GM19240 (cell line): ENCODE measurements at regions not wholly inside any gene's neighbourhood (a gene's known extent, or its start where the extent isn't known, plus 50 kb on each side); places are given as distances from the start of the nearest gene placed in this dataset.
A peak's percentile ranks its signal among the peaks of the same experiment; 100 is the strongest.
"Not testable (repeated sequence)": the region's sequence is repeated elsewhere in the genome, so short reads cannot be mapped to it uniquely, and the experiment has no call there.

Experiments
- DNase-seq: peaks from one replicate; pipeline ENCODE4 v3.0.0; 2011; ENCODE audit warnings: low spot score; ENCODE audit not compliant: insufficient read length

DNA sequence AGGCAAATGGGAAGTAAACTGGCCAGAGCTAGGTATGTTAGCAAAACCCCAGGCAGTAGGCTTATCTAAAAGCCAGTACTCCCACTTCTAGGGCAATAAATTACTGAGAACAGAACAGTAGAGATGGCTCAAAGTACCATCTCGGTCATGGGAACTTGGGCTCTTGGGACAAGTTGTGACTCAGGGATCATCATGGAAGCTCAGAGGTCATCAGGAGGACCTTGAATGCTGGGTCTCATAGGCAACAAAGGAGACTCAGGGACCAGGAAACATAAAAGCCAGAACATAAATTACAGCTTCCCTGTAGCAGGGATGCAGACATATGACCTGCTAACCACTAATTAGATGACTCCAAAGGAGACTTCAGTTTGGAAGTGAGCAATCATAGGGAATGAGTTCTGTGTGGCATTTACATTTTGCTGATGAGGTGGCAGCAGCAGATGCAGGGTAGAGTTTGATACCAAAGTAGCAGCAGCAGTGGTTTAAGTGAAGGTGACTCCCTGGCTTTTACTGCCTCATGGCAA is 97.6 kb upstream of the SCAF11 start:
- DNase-seq = no peak

DNA sequence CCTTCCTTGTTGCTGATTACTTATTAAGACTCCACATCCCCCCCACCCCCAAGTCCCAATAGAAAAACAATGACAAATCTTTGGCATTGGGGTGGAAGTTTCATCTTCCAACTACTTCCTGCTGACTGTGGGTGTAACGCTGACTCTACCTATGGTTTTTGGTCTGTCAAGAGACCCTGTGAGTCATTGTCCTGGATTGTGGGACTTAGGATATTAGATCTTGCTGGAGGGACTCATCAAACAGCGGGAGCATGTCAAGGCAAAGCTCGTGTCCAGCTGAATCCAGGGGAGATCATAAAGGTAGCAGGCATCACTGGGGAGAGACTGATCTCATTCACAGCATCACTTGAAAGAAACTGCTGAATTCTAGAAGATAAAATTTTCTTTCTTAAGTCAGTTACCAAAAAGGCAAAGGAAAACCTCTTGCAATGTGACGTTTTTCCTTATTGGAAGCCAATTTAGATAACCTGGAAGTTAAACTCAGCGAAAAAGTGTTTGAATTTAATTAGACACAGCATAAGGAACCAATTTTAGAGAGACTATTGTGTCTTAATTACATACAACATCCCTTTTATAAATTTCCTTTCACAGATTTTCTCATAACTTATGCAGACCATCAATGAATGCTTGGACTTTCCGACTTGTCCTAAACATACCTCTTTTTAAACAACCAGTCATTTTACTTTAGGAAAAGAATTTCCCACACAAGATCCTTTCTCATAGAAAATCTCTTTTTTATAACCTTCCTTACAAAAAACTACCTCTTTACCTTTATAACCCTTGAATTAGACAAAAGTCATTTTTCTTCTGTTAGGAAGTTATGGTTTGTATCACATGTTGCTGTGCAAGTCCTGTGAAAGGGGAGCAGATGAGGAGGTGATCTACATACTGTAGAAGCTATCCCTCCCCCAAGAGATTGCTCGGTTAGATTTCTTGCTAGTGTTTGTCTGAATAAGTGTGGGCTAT is 94.6 kb upstream of the SCAF11 start:
- no peak for DNase-seq

DNA sequence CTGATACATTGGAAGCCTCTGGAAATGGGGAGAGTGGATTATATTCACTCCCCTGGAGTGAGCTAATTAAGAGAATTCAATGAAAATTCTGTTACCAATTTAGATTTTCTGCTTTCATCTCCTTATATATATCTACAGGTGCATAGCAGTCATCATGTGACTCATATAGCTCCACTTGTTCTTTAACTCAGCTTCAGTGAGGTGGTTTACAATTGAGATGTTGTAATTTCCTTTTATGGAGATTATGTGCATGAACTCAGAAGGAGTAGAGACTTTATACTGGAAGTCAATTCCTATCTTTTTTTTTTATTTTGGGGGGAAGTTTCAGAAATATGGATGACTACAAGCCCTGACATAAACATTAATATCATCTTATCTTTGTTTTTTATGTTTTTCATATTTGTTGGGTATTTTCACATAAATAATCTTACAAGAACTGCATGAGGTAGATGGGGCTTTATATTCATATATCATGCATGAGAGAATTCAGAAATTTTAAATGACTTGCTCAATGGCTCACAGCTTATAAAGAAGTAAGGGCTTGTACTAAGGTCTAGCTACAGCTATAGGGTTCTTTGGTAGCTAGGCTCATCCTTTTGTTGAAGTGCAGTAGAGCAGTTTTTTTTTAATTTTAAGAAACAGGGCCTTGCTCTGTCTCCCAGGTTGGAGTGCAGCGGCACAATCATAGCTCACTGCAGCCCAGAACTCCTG is 92.3 kb upstream of the SCAF11 start:
- DNase-seq = no peak

DNA sequence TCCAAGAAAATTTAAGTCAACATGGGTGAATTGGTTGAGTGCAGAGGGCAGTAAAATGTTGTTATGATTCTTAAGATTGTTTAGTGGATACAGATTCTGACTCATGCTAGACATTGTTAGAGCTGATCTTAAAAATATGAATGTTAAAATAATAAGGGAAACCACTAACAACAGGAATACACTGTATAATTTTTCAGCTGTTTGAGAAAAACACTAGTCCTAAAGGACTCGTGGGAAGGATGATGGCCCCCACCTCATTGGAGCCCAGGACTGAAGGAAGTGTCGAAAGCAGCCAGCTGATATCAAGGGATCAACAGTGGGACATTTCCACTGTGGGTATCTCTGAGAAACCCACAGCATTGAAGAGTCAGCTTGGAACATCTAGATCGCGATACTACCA is 82.9 kb upstream of the SCAF11 start:
- DNase-seq = no peak

GRCh38 chr12:46071769-46072624 is 81.6 kb upstream of the SCAF11 start:
- peak; percentile 52 for DNase-seq

DNA sequence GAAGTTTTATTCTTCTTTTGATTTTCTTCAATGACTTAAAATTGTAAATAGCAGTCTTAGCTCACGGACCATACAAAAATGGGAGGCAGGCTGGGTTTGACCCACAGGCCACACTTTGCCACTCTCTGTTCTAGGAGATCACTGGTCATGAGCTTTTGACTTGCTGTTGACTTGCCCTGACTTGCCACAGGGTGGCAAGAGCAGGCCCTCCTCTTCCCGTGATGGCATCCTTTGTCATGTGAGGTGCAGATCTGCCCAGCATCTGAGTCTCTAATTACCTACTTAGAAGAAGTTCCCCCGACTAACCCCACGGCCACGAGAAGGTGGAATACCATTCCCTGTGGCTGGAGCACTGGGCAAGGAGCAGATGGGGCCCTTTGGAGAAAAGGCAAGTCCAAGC is 81.0 kb upstream of the SCAF11 start:
- DNase-seq = no peak

GRCh38 chr12:46067094-46067493 is 76.7 kb upstream of the SCAF11 start:
- DNase-seq = no peak

GRCh38 chr12:46065412-46066166 is 75.2 kb upstream of the SCAF11 start:
- DNase-seq = no peak

DNA sequence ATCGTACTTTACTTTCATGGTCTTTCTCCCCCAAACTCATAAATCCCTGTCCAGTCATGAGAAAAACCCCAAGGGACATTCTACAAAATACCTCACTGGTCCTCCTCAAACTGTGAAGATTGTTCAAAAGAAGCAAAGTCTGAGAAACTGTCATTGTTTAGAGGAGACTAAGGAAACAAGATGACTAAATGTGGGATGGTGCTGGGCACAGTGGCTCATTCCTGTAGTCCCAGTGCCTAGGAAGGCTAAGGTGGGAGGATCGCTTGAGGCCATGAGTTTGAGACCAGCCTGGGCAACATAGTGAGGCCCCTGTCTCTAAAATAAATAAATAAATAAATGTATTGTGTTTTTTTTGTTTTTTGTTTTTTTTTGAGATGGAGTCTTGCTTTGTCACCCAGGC is 74.2 kb upstream of the SCAF11 start:
- DNase-seq = no peak

DNA sequence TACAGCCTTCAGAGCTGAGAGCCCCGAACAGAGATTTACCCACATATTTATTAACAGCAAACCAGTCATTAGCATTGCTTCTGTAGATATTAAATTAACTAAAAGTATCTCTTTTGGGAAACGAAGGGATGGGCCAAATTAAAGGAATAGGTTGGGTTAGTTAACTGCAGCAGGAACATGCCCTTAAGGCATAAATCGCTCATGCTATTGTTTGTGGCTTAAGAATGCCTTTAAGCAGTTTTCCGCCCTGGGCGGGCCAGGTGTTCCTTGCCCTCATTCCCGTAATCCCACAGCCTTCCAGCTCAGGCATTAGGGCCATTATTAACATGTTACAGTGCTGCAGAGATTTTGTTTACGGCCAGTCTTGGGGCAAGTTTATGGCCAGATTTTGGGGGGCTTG is 68.3 kb upstream of the SCAF11 start:
- not testable (repeated sequence) for DNase-seq

GRCh38 chr12:46050805-46051204 is 60.4 kb upstream of the SCAF11 start:
- no peak for DNase-seq

- no peak for DNase-seq
These were observed 59.3 kb upstream of the SCAF11 start for GRCh38 chr12:46049665-46050064.

- DNase-seq = no peak
These were observed 56.1 kb upstream of the SCAF11 start for GRCh38 chr12:46046436-46046835.

- no peak for DNase-seq
These were observed 53.7 kb upstream of the SCAF11 start for GRCh38 chr12:46043972-46044520.
